A673 (cell line): ENCODE measurements at regions not wholly inside any gene's neighbourhood (a gene's known extent, or its start where the extent isn't known, plus 50 kb on each side); places are given as distances from the start of the nearest gene placed in this dataset.

Experiments
- BruUV-seq: library from RNA; stranded (reverse); fragments of 400-500 nt; replicated peaks from 2 replicates; lab custom pipeline; 2021; lab: Mats Ljungman, UMichigan
- CTCF ChIA-PET: fragments of 300-600 bp; sonication (Branson Sonifier 250); formaldehyde crosslinking; loops from one replicate; lab custom pipeline; 2022; ENCODE audit warnings: antibody characterized with exemption; lab: Charles Lee
- POLR2A ChIA-PET: fragments of 300-600 bp; sonication (Branson Sonifier 250); formaldehyde crosslinking; loops from one replicate; lab custom pipeline; 2022; ENCODE audit warnings: antibody characterized with exemption; ENCODE audit not compliant: low non-redundant PET; lab: Charles Lee
- DNase-seq: peaks from one replicate; pipeline ENCODE4 v3.0.0-alpha.2; 2015; ENCODE audit warnings: low spot score
- H3K27ac ChIP-seq: fragments of 200-600 bp; sonication (generic); 2 replicates; pipeline ENCODE4 v1.5.1; 2016; ENCODE audit warnings: mixed run types, low read depth, mild to moderate bottlenecking, mixed read lengths, antibody characterized with exemption, low read length; ENCODE audit not compliant: poor library complexity, severe bottlenecking
- H3K27me3 ChIP-seq: fragments of 200-600 bp; sonication (generic); replicated peaks from 2 replicates; pipeline ENCODE4 v1.6.1; 2017; ENCODE audit warnings: mixed run types, low read depth, mild to moderate bottlenecking, mixed read lengths, antibody characterized with exemption, low read length; ENCODE audit not compliant: insufficient read depth, poor library complexity
- H3K36me3 ChIP-seq: fragments of 200-600 bp; sonication (generic); 2 replicates; pipeline ENCODE4 v1.6.1; 2016; ENCODE audit warnings: mixed run types, mild to moderate bottlenecking, mixed read lengths, antibody characterized with exemption, low read length; ENCODE audit not compliant: insufficient read depth, poor library complexity, severe bottlenecking
- H3K4me1 ChIP-seq: fragments of 200-600 bp; sonication (generic); 2 replicates; pipeline ENCODE4 v1.6.1; 2017; ENCODE audit warnings: mixed run types, mild to moderate bottlenecking, mixed read lengths, antibody characterized with exemption, low read length; ENCODE audit not compliant: insufficient read depth, poor library complexity, severe bottlenecking
- H3K4me3 ChIP-seq: fragments of 200-600 bp; sonication (generic); 2 replicates; pipeline ENCODE4 v1.5.1; 2016; ENCODE audit warnings: low read depth, mixed run types, mild to moderate bottlenecking, mixed read lengths, low read length; ENCODE audit not compliant: poor library complexity, severe bottlenecking
- H3K9me3 ChIP-seq: fragments of 200-600 bp; sonication (generic); 2 replicates; pipeline ENCODE4 v1.6.1; 2016; ENCODE audit warnings: mixed run types, low read depth, mild to moderate bottlenecking, mixed read lengths, antibody characterized with exemption, low read length; ENCODE audit not compliant: poor library complexity, severe bottlenecking
- EZH2 ChIP-seq: fragments of 200-600 bp; sonication (generic); IDR thresholded peaks from 2 replicates; pipeline ENCODE4 v1.6.1; 2017; ENCODE audit warnings: borderline replicate concordance, low read depth, mild to moderate bottlenecking, mixed read lengths, antibody characterized with exemption, low read length; ENCODE audit not compliant: poor library complexity, severe bottlenecking
- intact Hi-C: fragments of 100-400 bp; cut with micrococcal nuclease; formaldehyde crosslinking; loops from one replicate; pipeline ENCODE4 v1.10.0; 2022; ENCODE audit not compliant: unreplicated experiment
- TF ChIP-seq, protein P1 (sequence below): fragments of 300-800, 200-600 bp; sonication (generic); conservative IDR thresholded peaks from 2 replicates; pipeline ENCODE4 v1.5.1; 2017; ENCODE audit warnings: low read depth, mild to moderate bottlenecking, antibody characterized with exemption, low read length, moderate library complexity, mixed read lengths

DNA sequence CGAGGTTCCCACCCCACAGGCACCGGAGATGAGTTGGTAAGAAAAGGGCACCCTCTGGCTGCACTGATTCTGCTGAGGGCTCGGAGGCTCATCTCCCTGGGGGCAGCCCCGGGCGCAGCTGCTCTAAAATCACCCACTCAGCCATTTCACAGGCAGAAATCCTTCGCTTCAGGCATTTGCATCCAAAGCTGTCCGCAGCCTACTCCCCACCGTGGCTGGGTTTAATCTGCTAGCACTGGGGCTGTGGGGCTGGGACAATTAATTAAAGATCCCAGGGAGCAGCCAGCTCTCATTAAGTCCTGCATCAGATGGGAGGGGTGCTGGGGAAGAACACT lies 104.3 kb upstream of the PRR20G start:
- POLR2A ChIA-PET, result no interaction called here
- DNase-seq, result no peak
- CTCF ChIA-PET, result no interaction called here
- Histone ChIP-seq H3K36me3 (no peaks in the 10 kb centered on the region), H3K4me3 (no peak overlapping the region), H3K27me3 (no peaks in the 10 kb centered on the region), H3K4me1 (peaks cover 6% of the 10 kb centered on the region), H3K9me3 (no peaks in the 10 kb centered on the region), H3K27ac (no peak overlapping the region)
- BruUV-seq, result no TSS peak
- intact Hi-C loops, result no loop called here
- TF ChIP-seq, protein P1, sequence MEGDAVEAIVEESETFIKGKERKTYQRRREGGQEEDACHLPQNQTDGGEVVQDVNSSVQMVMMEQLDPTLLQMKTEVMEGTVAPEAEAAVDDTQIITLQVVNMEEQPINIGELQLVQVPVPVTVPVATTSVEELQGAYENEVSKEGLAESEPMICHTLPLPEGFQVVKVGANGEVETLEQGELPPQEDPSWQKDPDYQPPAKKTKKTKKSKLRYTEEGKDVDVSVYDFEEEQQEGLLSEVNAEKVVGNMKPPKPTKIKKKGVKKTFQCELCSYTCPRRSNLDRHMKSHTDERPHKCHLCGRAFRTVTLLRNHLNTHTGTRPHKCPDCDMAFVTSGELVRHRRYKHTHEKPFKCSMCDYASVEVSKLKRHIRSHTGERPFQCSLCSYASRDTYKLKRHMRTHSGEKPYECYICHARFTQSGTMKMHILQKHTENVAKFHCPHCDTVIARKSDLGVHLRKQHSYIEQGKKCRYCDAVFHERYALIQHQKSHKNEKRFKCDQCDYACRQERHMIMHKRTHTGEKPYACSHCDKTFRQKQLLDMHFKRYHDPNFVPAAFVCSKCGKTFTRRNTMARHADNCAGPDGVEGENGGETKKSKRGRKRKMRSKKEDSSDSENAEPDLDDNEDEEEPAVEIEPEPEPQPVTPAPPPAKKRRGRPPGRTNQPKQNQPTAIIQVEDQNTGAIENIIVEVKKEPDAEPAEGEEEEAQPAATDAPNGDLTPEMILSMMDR, result no peak

DNA sequence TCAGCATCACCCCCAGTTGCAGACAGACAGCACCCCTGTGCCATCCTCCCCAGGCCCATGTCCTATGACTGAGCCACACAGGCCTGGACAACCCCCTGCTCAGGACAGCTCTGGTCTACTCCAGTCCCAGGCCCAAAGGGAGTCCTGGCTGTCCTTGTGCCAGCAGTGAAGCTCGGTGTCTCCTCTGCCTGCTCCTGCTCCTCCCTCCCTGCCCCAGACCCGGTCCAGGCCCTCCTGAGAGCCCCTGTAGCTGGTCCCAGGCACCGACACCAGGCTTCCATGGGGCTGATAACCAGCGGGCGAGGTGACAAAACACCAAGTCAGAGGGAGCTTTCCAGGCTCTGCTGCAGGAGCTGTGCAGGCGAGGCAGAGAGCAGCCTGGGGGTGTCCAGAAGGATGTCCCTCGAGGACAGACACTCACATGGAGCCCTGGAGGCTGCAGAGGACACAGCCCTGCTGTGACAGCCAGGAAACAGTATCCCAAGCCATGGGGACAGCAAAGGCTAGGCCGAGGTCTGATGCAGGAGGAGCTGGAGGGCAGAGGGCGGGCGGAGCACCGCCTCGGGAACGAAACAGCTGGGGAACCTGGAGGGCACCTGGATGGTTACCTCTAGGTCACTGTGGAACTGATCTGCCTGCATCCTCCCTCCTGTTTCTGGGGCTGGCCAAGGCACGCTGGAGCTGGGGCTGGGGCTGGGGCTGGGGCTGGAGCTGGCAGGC lies 103.8 kb upstream of the PRR20G start:
- H3K4me1 ChIP-seq, result peaks cover 6% of the 10 kb centered on the region
- no peaks in the 10 kb centered on the region for H3K27me3 ChIP-seq
- intact Hi-C loops, result no loop called here
- no peak overlapping the region for H3K27ac ChIP-seq
- CTCF ChIA-PET, result no interaction called here
- no peaks in the 10 kb centered on the region for H3K9me3 ChIP-seq
- TF ChIP-seq, protein P1, result no peak
- TF ChIP-seq EZH2, result no peak
- POLR2A ChIA-PET, result no interaction called here
- no peak for DNase-seq
- BruUV-seq, result no TSS peak
- H3K36me3 ChIP-seq, result no peaks in the 10 kb centered on the region
- no peak overlapping the region for H3K4me3 ChIP-seq

DNA sequence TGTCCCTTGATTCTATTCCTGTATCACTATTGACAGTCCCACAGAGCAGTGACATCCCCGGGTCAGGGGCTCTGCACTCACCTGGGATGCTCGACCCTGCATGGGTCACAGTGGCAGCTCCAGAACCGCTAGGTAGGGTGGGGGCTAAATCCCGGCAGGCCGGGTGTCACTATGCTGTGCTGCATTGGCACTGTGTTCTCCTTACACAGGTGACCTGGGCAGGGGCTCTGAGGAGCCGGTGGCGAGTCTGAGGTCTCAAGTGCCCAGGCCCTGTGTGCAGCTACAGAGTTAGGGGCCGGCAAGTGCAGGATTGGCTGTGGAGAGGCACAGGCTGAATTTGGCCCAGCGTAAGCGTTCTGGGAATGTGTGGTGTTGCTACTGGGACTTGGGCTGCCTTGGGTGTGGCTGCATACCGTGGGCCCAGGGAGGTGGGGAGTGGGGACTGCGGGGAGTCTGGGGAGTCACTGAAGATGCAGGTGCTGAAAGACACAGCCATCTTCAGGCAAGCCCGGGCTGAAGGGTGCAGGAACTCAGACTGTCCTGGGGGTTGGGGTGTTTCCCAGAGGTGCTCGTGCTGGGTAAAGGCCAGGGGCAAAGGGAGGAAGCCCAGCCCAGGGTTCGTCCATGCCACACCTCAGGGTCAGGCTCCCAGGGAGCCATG lies 102.6 kb upstream of the PRR20G start:
- peaks cover 5% of the 10 kb centered on the region for H3K27me3 ChIP-seq
- H3K9me3 ChIP-seq, result no peaks in the 10 kb centered on the region
- ChIA-PET POLR2A (no interaction called here), CTCF (no interaction called here)
- TF ChIP-seq EZH2, result no peak
- TF ChIP-seq, protein P1, result no peak
- H3K4me1 ChIP-seq, result no peaks in the 10 kb centered on the region
- no peak overlapping the region for H3K27ac ChIP-seq
- no peak overlapping the region for H3K4me3 ChIP-seq
- BruUV-seq, result no TSS peak
- no peak for DNase-seq
- intact Hi-C loops, result no loop called here
- no peaks in the 10 kb centered on the region for H3K36me3 ChIP-seq
